GM19397 (cell line): ENCODE measurements at regions not wholly inside any gene's neighbourhood (a gene's known extent, or its start where the extent isn't known, plus 50 kb on each side); places are given as distances from the start of the nearest gene placed in this dataset.
A peak's percentile ranks its signal among the peaks of the same experiment; 100 is the strongest.

Source experiments
- ATAC-seq: cut with Tn5 transposase; IDR thresholded peaks from one replicate; pipeline ENCODE4 v1.9.1; 2021; ENCODE audit warnings: mild to moderate bottlenecking, moderate library complexity; ENCODE audit not compliant: unreplicated experiment

DNA sequence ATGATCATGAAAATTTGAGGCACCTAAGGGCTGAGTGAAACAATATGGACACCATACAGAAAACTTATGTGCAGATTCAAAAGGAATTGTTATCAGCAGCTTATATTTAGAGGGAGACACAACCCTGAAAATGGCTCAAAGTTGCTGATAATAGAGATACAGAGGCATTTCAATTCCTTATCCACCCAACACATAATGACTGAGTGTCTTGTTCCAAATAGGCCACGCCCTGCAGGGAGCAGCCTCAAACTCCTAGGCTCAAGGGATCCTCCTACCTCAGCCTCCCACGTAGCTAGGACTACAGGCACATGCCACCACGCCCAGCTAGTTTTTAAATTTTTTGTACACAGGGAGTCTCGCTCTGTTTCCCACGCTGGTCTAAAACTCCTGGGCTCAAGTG is 79.0 kb downstream of the LBH start:
- ATAC-seq, result no peak

GRCh38 chr2:30310955-30311354 is 79.6 kb downstream of the LBH start:
- no peak for ATAC-seq

DNA sequence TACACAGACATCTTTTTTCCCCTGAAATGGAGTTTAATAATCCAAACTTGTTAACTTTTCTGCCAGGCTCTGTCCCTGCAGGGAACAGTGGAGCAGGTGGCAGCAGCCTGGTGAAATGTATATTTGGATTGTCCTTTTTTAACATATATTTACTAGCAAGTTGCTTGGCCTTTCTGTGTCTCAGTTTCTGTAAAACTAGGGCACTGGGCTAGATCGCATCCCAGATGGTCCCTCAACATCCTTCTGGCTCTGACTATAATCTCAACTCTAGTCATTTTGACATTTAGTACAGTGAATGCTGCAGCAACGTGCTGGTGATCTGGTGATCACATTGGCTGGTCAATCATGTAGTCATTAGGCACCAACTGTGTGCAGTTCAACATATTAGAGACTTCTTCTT is 80.4 kb downstream of the LBH start:
- no peak for ATAC-seq

GRCh38 chr2:30312916-30313315 is 81.6 kb downstream of the LBH start:
- no peak for ATAC-seq

- ATAC-seq, result no peak
Measured at GRCh38 chr2:30314981-30315380, 83.6 kb downstream of the LBH start.

GRCh38 chr2:30315391-30316063 is 84.2 kb downstream of the LBH start:
- ATAC-seq, result no peak

- ATAC-seq, result no peak
Measured at GRCh38 chr2:30316408-30316807, 85.1 kb downstream of the LBH start.

GRCh38 chr2:30318987-30319782 is 87.9 kb downstream of the LBH start:
- no peak for ATAC-seq

GRCh38 chr2:30321466-30321865 is 90.1 kb downstream of the LBH start:
- no peak for ATAC-seq

DNA sequence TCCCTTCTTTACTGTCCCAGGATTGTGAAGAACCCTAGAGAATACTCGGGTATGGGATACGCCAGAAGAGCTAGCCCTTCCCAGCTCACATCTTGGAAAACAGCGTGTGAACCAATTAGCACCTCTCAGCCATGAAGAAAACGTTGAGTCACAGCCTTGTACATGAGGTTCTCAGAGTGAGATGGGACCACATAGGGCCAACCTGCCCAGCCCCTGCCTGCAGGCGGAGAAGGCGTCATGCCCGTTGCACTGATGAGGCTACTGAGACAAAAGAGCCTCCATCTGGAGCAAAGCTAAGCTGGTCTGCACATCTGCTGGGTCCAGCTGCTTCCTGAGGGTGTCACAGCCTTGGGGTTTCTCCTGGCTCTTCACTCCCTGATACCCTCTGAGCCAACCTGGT is 92.2 kb downstream of the LBH start:
- no peak for ATAC-seq

DNA sequence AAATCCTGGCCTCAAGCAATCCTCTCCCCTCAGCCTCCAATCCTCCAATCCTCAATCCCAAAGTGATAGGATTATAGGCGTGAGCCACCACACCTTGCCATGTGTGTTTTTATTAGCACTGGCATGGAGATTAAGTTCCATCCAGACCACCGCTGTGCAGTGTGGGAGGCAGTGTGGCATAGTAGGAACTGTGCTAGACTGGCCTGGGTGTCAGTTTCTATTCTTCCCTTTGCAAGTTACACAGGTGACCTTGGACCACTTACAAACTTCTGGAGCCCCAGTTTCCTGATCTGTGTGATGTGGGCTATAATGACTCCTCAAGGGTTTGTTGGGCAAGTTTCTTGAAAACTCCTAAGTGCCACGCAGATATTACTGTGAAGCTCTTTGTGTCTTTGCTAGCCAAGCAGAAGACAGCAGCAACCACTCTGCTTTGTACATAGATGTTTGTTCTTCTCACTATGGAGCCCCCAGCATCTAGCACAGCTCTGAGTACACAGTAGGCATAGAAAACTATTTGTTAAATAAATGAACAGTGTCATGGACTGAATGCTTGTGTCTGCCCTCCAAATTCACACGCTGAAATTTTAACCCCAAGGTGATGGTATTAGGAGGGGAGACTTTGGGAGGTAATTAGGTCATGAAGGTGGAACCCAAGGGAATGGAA is 93.0 kb downstream of the LBH start:
- ATAC-seq, result no peak

- ATAC-seq, result no peak
Measured at GRCh38 chr2:30325600-30326328, 94.4 kb downstream of the LBH start.

DNA sequence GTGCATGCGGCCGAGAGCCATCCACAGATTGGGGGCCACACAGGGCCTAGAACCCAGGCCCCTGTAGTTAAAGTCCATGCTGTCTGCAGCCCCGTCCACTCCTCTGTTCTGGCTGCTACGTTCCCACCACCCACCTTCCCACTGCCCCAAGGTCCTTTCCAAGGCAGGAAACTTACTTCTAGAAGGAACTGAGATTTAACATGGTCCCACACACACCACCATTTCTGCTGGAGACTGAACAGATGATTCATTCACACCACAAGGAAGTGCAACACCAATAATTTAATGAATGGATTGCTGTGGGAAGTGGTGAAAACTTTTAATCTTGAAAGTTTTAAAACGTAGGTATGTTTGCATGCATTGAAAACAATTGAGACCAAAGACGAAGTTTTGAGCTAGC is 95.2 kb downstream of the LBH start:
- ATAC-seq, result no peak

- ATAC-seq, result no peak
Measured at GRCh38 chr2:30331038-30331437, 99.7 kb downstream of the LBH start.

- no peak for ATAC-seq
Measured at GRCh38 chr2:30331869-30332268, 100.5 kb downstream of the LBH start.

DNA sequence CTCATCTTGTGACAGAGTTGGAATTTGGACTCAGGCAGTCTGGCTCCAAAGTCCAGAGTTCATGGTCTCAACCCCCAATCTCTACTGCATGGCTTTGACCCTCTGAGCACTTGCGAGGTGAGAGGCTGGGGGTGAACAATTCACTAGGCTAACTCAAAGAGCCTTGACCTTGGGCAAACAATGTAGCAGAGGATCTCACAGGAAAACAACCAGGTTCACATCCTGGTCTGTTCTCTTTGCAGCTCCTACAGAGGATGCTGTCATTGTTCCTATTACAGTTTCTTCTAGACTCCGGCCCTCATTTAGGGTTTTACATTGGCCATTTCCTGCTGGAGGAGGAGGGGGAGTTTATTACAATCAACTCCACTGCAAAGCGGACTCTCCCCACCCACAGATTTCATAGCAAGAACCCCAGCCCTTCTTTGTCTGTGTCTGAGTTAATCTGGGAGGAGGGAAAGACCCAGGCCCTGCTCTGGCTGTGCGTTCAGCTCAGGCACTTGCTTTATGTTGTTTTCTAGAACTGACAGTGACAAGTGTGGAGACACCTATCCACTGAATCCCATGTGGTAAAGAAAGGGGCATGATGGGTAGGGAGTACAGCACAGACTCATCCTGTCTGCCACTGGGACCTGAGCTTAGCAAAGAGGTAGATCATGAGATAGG is 101.6 kb downstream of the LBH start:
- ATAC-seq, result no peak

DNA sequence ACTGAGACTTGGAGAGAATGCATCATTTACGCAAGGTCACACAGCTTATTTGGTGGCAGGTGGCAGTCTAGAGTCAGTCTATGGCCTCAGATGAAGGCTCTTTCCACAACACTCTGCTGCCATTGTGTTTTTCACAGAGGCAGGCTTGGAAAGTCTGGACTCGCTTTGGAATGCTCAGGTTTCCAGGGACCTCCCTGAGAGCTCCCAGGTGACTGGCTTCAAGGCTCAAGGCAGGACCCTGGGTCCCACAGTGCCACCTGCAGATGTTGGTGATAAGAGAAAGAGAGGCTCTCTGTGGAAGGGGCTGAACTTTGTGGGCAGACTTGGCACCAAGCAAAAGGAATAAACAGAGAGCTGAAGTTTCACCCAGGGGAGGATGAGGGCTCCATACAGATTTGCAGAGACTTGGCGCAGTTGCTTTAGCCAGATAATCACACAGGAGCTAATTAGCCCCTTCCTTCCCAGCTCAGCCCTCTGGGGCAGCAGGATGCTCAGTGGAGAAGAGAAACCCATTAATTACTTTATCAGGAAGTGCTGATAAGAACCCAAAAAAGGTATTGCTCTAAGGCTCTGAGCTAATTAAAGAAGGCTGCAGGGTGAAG is 103.5 kb downstream of the LBH start:
- ATAC-seq, result no peak

GRCh38 chr2:30336084-30336483 is 104.8 kb downstream of the LBH start:
- ATAC-seq, result no peak

GRCh38 chr2:30336978-30337841 is 105.9 kb downstream of the LBH start:
- ATAC-seq, result peak; percentile 86
